22Rv1 (cell line): ENCODE measurements at regions not wholly inside any gene's neighbourhood (a gene's known extent, or its start where the extent isn't known, plus 50 kb on each side); places are given as distances from the start of the nearest gene placed in this dataset.

Source experiments
- CTCF ChIP-seq: fragments of 450-650 bp; IDR thresholded peaks from 2 replicates; pipeline ENCODE4 v1.5.1; 2017; ENCODE audit warnings: mild to moderate bottlenecking
- ZFX ChIP-seq: fragments of 450-650 bp; IDR thresholded peaks from 2 replicates; pipeline ENCODE4 v1.6.1; 2017; ENCODE audit warnings: antibody characterized with exemption, borderline replicate concordance

GRCh38 chr2:160561551-160562295, 68.1 kb upstream of the RBMS1 start:
- TF ChIP-seq CTCF (no peak), ZFX (no peak)
